Left renal cortex interstitium (tissue), 4 donors: ENCODE measurements at regions not wholly inside any gene's neighbourhood (a gene's known extent, or its start where the extent isn't known, plus 50 kb on each side); places are given as distances from the start of the nearest gene placed in this dataset.

Source experiments
- DNase-seq, 4 donors: peaks; one replicate each; pipeline ENCODE4 v3.0.0-alpha.2; 2013; ENCODE audit warnings: low read depth in 4 of 4, low spot score in 2 of 4, missing footprints in 1 of 4

- no peak for DNase-seq
These were observed 353.4 kb upstream of the JAG1 start for GRCh38 chr20:11027224-11027623.

- DNase-seq: no peak
These were observed 356.6 kb upstream of the JAG1 start for GRCh38 chr20:11030351-11030750.

DNA sequence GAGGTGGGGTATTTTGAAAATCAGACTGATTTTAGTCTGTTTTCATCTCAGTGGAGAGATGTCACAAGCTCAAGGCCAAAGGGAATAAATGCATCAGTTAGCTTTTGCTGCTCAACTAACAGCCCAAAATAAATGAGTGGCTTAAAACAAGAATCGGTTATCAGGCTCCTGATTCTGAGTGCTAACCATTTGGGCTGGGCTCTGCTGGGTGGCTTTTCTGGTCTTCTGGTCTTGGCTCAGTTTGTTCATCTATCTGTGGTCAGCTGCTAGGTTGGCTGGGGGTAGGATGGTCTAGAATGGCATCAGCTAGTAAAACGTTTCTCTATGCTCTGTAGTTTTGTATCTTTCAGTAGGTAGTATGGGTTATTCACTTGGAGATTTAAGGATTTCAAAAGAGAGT is 357.5 kb upstream of the JAG1 start:
- no peak for DNase-seq

DNA sequence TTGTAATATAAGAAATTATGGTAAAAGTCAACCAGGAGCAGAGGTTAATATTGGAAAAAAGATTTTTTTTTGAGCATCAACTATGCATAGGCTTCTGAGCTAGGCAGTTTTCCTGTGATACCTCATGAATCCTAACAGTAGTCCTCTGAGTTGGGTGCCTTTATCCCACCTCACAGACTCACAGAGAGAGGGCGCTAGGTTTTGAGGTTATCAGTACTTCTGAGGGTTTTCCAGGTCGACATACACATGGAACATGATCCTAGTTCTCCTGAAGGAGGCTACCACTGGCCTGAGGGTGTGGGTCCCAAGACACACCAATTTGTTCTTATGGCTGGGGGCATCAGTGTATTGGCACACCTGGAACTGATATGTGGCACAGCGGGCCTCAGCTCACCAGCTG is 358.8 kb upstream of the JAG1 start:
- no peak for DNase-seq

- no peak for DNase-seq
These were observed 360.2 kb upstream of the JAG1 start for GRCh38 chr20:11034025-11034424.

GRCh38 chr20:11035211-11035610 is 361.4 kb upstream of the JAG1 start:
- DNase-seq: no peak

DNA sequence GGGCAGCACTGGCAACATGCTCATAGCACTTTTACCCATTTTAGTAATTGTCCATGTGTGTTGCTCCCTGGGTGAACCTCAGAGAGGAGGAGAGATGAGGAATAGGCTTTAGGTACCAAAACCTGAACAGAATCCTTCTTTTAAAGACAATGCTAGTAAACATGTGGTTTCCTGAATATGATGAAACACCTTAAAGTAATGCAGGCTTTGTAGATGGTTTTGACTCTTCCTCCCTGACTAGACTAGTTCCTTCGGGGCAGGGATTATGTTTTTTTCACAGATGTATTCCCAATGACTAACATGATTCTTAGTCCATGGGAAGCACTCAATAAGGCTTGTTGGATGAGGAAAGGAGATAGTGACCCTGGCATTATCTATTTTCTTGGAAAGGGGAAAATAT is 367.6 kb upstream of the JAG1 start:
- no peak for DNase-seq

- DNase-seq: no peak
These were observed 369.2 kb upstream of the JAG1 start for GRCh38 chr20:11043001-11043400.

GRCh38 chr20:11044561-11044960 is 370.8 kb upstream of the JAG1 start:
- no peak for DNase-seq

- DNase-seq: no peak
These were observed 371.8 kb upstream of the JAG1 start for GRCh38 chr20:11045412-11046175.

- no peak for DNase-seq
These were observed 373.8 kb upstream of the JAG1 start for GRCh38 chr20:11047559-11047958.

GRCh38 chr20:11048739-11049138 is 374.9 kb upstream of the JAG1 start:
- DNase-seq: no peak

DNA sequence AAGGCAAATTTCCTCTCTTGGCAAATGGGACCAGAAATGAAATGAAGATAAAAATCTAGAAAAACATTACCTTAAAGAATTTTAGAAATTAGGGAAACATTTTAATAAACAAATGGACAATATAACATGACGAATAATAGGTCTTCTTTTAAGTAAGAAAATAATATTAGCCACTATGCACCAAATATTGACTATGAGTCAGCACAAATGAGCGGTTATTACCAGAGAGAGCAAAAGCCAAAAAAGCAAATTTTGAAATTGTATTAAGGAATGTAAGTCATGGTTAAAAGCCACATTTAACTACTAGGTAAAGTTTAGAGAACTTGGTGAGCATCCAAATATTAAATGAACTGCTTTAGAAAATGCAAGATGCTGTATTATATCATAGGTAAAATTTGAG is 376.6 kb upstream of the JAG1 start:
- DNase-seq: no peak

GRCh38 chr20:11051136-11051535 is 377.3 kb upstream of the JAG1 start:
- no peak for DNase-seq

- no peak for DNase-seq
These were observed 379.5 kb upstream of the JAG1 start for GRCh38 chr20:11053310-11053709.

- DNase-seq: no peak
These were observed 380.6 kb upstream of the JAG1 start for GRCh38 chr20:11054266-11054993.

GRCh38 chr20:11056414-11056813 is 382.6 kb upstream of the JAG1 start:
- DNase-seq: no peak

GRCh38 chr20:11057624-11058023 is 383.8 kb upstream of the JAG1 start:
- no peak for DNase-seq

GRCh38 chr20:11059659-11060058 is 385.9 kb upstream of the JAG1 start:
- no peak for DNase-seq

- DNase-seq: no peak
These were observed 386.8 kb upstream of the JAG1 start for GRCh38 chr20:11060423-11061185.

GRCh38 chr20:11063444-11063843 is 389.6 kb upstream of the JAG1 start:
- DNase-seq: no peak

- no peak for DNase-seq
These were observed 391.1 kb upstream of the JAG1 start for GRCh38 chr20:11064946-11065345.
